ENCODE measurements at regions not wholly inside any gene's neighbourhood (a gene's known extent, or its start where the extent isn't known, plus 50 kb on each side); places are given as distances from the start of the nearest gene placed in this dataset.
"Not testable (repeated sequence)": the region's sequence is repeated elsewhere in the genome, so short reads cannot be mapped to it uniquely, and the experiment has no call there.

- DNase-seq (ENCODE audit: low read depth): peak; percentile 17
- in situ Hi-C loops (cut with HindIII; ENCODE audit: low pct_unique_long_range_greater_than_20kb, low sequenced_read_pairs): no loop called here
Measured at GRCh38 chr7:51428217-51428887, 111.7 kb upstream of the COBL start.

GRCh38 chr7:51426163-51426562 lies 109.6 kb upstream of the COBL start:
- in situ Hi-C loops (cut with HindIII; ENCODE audit: low pct_unique_long_range_greater_than_20kb, low sequenced_read_pairs): no loop called here
- DNase-seq (ENCODE audit: low read depth): no peak

DNA sequence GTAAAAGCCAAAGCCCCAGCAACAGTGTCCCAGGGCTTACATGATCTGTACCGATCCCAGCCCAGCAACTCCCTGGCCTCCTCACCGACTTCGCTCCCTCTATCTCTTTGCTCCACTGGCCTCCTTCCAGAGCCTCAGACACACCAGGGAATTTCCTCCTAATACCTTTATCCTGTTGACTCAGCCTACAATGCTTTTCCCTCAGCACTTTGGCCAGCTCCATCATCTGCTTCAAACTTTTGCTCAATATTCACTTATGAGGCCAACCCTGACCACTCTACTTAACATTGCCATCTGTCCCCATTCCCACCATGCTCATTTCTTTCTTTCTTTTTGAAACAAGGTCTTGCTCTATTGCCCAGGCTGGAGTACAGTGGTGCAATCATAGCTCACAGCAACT lies 93.3 kb upstream of the COBL start:
- DNase-seq (ENCODE audit: low read depth); in situ Hi-C loops (cut with HindIII; ENCODE audit: low pct_unique_long_range_greater_than_20kb, low sequenced_read_pairs): not testable (repeated sequence)

DNA sequence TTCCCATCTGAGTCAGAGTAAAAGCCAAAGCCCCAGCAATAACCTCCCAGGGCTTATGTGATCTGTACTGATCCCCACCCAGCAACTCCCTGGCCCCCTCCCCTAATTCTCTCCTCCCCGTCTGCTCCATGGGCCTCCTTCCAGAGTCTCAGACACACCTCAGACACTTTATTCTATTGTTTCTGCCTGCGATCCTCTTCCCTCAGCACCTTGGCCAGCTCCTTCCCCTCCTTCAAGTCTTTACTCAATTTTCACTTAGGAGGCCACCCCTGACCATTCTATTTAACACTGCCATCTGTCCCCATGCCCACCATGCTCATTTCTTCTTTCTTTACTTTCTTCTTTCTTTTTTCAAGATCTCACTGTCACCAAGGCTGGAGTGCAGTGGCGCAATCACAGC lies 81.0 kb upstream of the COBL start:
- in situ Hi-C loops (cut with HindIII; ENCODE audit: low pct_unique_long_range_greater_than_20kb, low sequenced_read_pairs); DNase-seq (ENCODE audit: low read depth): not testable (repeated sequence)

- in situ Hi-C loops (cut with HindIII; ENCODE audit: low pct_unique_long_range_greater_than_20kb, low sequenced_read_pairs); DNase-seq (ENCODE audit: low read depth): not testable (repeated sequence)
Measured at GRCh38 chr7:51393003-51393402, 76.4 kb upstream of the COBL start.

DNA sequence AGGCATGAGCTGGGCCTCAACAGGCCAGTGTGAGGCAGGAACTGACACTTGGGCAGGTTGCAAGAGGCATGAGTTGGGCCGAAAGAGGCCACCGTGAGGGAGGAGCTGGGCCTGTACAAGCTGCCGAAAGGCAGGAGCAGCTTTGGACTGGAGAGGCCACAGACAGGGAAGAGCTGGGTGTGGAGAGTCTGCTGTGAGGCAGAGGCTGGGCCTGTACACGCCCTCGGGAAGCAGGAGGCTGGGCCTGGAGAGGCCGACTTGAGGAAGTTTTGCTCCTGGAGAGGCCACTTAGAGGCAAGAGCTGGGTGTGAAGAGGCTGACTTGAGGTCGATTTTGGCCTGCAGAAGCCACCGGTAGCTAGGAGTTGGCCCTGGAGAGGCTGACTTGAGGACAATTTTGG lies 73.3 kb upstream of the COBL start:
- in situ Hi-C loops (cut with HindIII; ENCODE audit: low pct_unique_long_range_greater_than_20kb, low sequenced_read_pairs); DNase-seq (ENCODE audit: low read depth): not testable (repeated sequence)

- in situ Hi-C loops (cut with HindIII; ENCODE audit: low pct_unique_long_range_greater_than_20kb, low sequenced_read_pairs); DNase-seq (ENCODE audit: low read depth): not testable (repeated sequence)
Measured at GRCh38 chr7:51389216-51389812, 72.7 kb upstream of the COBL start.

DNA sequence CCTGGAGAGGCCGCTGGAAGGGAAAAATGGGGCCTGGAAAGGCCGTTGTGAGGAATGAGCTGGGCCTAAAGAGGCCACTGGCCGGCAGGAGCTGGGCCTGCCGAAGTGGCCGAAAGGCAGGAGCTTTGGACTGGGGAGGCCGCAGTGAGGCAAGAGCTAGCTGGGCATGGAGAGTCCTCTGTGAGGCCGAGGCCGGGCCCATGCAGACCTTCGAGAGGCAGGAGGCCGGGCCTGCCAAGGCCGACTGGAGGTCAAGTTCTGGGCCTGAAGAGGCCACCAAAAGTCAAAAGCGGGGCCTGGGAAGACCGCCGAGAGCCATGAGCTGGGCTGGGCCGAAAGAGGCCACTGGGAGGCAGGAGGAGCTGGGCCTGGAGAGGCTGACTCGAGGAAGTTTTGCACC lies 71.6 kb upstream of the COBL start:
- DNase-seq (ENCODE audit: low read depth); in situ Hi-C loops (cut with HindIII; ENCODE audit: low pct_unique_long_range_greater_than_20kb, low sequenced_read_pairs): not testable (repeated sequence)

DNA sequence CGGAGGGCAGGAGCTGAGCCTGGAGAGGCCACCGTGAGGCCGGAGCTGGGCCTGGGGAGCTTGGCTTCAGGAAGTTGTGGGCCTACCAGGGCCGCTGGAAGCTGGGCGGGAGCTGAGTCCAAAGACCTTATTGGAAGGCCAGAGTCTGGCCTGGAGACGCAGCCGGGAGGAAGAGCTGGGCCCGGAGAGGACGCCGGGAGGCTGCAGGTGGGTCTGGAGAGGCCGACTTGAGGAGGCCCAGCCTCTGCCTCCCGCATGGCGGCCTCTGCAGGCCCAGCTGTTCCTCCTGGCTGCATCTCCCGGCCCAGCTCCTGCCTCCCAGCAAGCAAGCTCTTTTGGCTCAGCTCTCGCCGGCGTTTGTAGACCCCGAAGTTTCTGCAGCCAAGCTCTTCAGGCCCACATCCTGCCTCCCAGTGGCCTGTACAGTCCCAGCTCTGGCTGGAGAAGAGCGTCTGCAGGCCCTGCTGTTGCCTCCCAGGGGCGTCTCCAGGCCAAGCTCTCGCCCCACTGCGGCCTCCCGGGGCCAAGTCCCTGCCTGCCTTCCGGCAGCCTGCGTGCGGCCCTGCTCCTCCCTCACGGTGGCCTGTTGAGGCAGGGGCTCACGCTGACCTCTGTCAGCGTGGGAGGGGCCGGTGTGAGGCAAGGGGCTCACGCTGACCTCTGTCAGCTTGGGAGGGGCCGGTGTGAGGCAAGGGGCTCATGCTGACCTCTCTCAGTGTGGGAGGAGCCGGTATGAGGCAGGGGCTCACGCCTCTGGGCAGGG lies 70.4 kb upstream of the COBL start:
- DNase-seq (ENCODE audit: low read depth); in situ Hi-C loops (cut with HindIII; ENCODE audit: low pct_unique_long_range_greater_than_20kb, low sequenced_read_pairs): not testable (repeated sequence)

DNA sequence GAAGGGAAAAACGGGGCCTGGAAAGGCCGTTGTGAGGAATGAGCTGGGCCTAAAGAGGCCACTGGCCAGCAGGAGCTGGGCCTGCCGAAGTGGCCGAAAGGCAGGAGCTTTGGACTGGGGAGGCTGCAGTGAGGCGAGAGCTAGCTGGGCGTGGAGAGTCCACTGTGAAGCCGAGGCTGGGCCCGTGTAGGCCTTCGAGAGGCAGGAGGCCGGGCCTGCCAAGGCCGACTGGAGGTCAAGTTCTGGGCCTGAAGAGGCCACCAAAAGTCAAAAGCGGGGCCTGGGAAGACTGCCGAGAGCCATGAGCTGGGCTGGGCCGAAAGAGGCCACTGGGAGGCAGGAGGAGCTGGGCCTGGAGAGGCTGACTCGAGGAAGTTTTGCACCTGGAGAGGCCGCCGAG lies 69.6 kb upstream of the COBL start:
- DNase-seq (ENCODE audit: low read depth); in situ Hi-C loops (cut with HindIII; ENCODE audit: low pct_unique_long_range_greater_than_20kb, low sequenced_read_pairs): not testable (repeated sequence)

DNA sequence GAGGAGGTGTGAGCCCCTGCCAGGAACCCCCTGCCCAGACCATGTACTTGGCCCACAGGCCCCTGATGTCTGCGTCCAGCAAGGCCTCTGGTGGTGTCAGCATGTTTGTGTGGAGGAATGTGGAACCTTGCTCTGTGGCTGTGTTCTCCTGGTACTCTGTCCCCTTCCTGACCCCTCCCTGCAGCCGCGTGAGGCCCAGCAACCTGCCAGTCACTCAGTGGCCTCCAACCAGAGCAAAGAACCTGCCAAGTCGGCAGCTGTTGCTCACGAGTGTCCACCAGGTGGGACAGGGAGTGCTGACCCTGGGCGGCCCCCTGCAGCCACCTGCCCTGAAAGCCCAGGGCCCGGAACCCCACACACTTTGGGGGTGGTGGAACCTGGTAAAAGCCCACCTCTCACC lies 65.6 kb upstream of the COBL start:
- DNase-seq (ENCODE audit: low read depth); in situ Hi-C loops (cut with HindIII; ENCODE audit: low pct_unique_long_range_greater_than_20kb, low sequenced_read_pairs): not testable (repeated sequence)

DNA sequence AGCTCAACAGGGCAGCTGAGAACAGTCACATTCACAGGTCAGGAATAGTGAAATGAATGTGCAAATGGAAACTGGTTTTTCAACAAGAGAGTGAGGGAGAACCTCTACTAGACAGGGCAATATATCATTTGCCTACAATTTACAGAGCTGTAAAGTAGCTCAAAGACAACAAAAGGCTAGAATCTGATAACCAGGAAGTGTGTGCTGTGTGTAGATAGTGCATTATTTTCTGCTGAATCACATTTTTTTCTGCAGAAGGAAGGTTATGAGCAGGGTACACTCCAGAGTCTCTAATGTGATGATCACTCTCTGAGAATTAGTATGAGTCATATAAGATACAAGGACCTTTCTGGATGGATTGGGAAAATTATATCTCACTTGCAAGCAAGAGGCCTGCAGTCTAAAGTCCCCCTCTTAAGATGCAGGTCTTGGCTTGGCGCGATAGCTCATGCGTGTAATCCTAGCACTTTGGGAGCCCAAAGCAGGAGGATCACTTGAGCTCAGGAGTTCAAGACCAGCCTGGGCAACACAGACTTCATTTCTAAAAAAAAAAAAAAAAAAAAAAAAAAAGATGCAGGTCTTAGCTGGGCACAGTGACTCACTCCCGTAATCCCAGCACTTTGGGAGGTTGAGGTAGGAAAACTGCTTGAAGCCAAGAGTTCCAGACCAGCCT lies 59.9 kb upstream of the COBL start:
- DNase-seq (ENCODE audit: low read depth): peak; percentile 92
- in situ Hi-C loops (cut with HindIII; ENCODE audit: low pct_unique_long_range_greater_than_20kb, low sequenced_read_pairs): no loop called here

- in situ Hi-C loops (cut with HindIII; ENCODE audit: low pct_unique_long_range_greater_than_20kb, low sequenced_read_pairs): no loop called here
- DNase-seq (ENCODE audit: low read depth): peak; percentile 67
Measured at GRCh38 chr7:51374936-51375335, 58.3 kb upstream of the COBL start.

DNA sequence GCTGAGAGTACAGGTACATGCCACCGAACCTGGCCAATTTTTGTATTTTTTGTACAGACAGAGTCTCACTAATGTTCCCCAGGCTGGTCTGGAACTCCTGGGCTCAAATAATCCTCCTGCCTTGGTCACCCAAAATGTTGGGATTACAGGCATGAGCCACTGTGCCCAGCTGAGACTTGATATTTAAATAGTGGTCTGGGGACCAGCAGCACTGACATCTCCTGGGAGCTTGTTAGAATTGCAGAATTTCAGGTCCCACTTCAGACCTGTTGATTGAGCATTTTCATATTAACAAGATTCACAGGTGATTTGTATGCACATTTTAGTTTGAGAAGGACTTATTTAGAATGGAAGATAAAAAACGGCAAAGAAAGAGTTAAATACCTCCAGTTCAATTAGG lies 57.0 kb upstream of the COBL start:
- DNase-seq (ENCODE audit: low read depth); in situ Hi-C loops (cut with HindIII; ENCODE audit: low pct_unique_long_range_greater_than_20kb, low sequenced_read_pairs): not testable (repeated sequence)

- in situ Hi-C loops (cut with HindIII; ENCODE audit: low pct_unique_long_range_greater_than_20kb, low sequenced_read_pairs): no loop called here
- DNase-seq (ENCODE audit: low read depth): peak; percentile 10
Measured at GRCh38 chr7:51369746-51370145, 53.1 kb upstream of the COBL start.

DNA sequence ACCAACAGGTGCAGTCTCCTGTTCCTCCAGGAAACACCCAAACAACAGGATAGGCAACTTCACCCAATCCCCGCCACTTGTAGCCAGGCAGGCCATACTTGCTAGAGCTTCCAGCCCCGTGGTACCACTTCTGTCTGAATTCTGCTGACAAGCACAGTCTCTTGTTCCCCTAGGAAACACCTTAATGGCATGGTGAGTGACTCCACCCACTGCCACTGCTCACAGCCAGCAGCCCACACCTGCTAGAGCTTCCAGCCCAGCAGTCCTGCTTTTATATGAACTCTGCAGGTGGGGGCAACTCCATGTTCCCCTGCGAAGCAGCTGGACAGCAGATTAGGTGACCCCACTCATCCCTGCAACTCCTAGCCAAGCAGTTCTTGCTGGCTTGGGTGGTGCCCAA lies 52.6 kb upstream of the COBL start:
- DNase-seq (ENCODE audit: low read depth); in situ Hi-C loops (cut with HindIII; ENCODE audit: low pct_unique_long_range_greater_than_20kb, low sequenced_read_pairs): not testable (repeated sequence)

DNA sequence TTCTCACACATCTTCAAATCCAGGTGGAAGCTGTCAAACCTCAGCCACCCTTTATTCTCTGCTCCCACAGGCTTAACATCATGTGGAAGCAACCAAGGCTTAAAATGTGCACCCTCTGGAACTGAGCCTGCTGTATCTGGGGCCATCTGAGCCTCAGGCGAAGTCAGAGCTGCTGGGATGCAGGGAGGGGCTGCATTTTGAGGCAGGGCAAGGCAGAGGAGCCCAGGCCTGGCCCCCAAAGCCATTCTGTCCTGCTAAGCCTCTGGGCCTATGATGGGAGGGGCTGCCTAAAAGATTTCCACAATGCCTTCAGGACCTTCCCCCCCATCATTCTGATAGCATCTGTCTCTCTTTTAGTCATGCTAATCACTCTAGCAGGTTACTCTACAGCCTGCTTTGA lies 51.7 kb upstream of the COBL start:
- in situ Hi-C loops (cut with HindIII; ENCODE audit: low pct_unique_long_range_greater_than_20kb, low sequenced_read_pairs): no loop called here
- no peak for DNase-seq (ENCODE audit: low read depth)

- DNase-seq (ENCODE audit: low read depth): no peak
- in situ Hi-C loops (cut with HindIII; ENCODE audit: low pct_unique_long_range_greater_than_20kb, low sequenced_read_pairs): no loop called here
Measured at GRCh38 chr7:51367614-51367968, 51.0 kb upstream of the COBL start.

All from Caki2 (cell line).